ENCODE measurements at regions not wholly inside any gene's neighbourhood (a gene's known extent, or its start where the extent isn't known, plus 50 kb on each side); places are given as distances from the start of the nearest gene placed in this dataset.

- H3K9me3 Mint-ChIP-seq (ENCODE audit: low read depth): peaks cover 2% of the 10 kb centered on the region
Measured at GRCh38 chr4:148831945-148832344, 389.7 kb upstream of the NR3C2 start.

DNA sequence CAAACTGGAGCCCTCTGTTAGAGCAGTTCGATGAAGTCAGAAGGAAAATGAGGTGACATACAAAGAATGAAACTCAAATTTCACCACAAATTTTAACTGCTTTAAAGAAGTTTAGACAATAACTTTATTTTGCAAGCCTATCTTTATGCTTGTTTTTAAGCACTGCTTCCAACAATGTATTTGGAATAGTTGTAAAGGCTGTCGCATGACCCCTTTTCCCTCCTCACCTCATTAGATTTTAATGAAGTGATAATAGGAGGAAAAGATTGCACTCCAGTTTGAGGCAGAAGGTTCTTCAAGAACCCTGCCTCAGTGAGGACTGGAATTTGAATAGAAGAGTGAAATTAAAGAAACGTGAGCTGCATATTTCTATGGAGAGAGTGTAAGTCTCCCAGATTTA is 386.1 kb upstream of the NR3C2 start:
- DNase-seq (no peak), ATAC-seq (no peak)
- Mint-ChIP-seq H3K4me3 (no peak overlapping the region), H3K4me1 (no peaks in the 10 kb centered on the region), H3K27ac (no peak overlapping the region), H3K36me3 (peaks cover 2% of the 10 kb centered on the region), H3K27me3 (no peaks in the 10 kb centered on the region), H3K9me3 (ENCODE audit: low read depth) (no peaks in the 10 kb centered on the region)
- CTCF ChIA-PET: no interaction called here

More at GRCh38 chr4:148831945-148832344, 389.7 kb upstream of the NR3C2 start:
- H3K4me3 Mint-ChIP-seq: no peak overlapping the region
- ATAC-seq: no peak
- H3K4me1 Mint-ChIP-seq: no peaks in the 10 kb centered on the region
- no peak for DNase-seq
- H3K27ac Mint-ChIP-seq: no peak overlapping the region
- CTCF ChIA-PET: no interaction called here
- no peaks in the 10 kb centered on the region for H3K27me3 Mint-ChIP-seq
- H3K36me3 Mint-ChIP-seq: no peaks in the 10 kb centered on the region

GRCh38 chr4:148827781-148828180 is 385.6 kb upstream of the NR3C2 start:
- H3K36me3 Mint-ChIP-seq: peaks cover 2% of the 10 kb centered on the region
- H3K27me3 Mint-ChIP-seq: no peaks in the 10 kb centered on the region
- no peak overlapping the region for H3K27ac Mint-ChIP-seq
- H3K9me3 Mint-ChIP-seq (ENCODE audit: low read depth): no peaks in the 10 kb centered on the region
- DNase-seq (no peak), ATAC-seq (no peak)
- H3K4me3 Mint-ChIP-seq: no peak overlapping the region
- H3K4me1 Mint-ChIP-seq: no peaks in the 10 kb centered on the region
- CTCF ChIA-PET: no interaction called here

DNA sequence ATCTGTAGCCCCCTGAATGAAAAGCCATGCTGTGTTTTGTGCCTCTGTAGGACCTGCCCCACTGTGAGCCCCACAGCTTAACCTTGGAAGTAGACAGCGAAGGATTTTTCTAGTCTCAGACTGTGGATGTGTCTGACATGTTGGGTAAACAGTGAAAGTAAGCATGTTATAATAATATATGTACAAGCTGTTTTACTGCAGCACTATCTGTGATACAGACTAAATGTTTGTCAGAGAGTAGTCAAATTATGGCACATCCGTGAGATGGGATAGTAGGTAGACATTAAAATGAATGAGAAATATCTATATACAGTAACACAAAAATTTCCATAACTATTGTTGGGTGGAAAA is 381.2 kb upstream of the NR3C2 start:
- no peaks in the 10 kb centered on the region for H3K9me3 Mint-ChIP-seq (ENCODE audit: low read depth)
- no peaks in the 10 kb centered on the region for H3K27me3 Mint-ChIP-seq
- CTCF ChIA-PET: no interaction called here
- H3K4me3 Mint-ChIP-seq: no peak overlapping the region
- ATAC-seq (no peak), DNase-seq (no peak)
- H3K27ac Mint-ChIP-seq: no peak overlapping the region
- no peaks in the 10 kb centered on the region for H3K4me1 Mint-ChIP-seq
- peaks cover 2% of the 10 kb centered on the region for H3K36me3 Mint-ChIP-seq

- H3K4me3 Mint-ChIP-seq: no peak overlapping the region
- peaks cover 2% of the 10 kb centered on the region for H3K36me3 Mint-ChIP-seq
Measured at GRCh38 chr4:148822572-148823418, 380.6 kb upstream of the NR3C2 start.

DNA sequence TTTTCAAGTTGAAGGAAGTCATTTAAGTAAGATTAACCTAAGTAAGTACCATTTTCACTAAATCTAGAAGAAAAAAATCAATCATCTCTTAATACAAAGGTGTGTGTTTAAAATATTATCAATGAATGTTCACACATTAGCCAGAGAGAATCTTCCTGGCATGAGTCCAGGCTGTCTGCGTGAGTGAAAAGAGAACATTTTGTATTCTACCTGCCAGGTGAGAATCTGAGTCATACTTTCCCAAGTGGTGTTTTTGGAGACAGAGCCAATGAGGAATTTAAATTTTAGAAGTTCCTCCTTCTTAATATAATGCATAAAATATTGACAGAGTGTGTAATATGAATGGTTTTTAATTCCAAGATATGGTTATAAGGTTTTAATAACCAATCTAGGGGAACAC is 371.8 kb upstream of the NR3C2 start:
- H3K4me1 Mint-ChIP-seq: no peaks in the 10 kb centered on the region

More at GRCh38 chr4:148822572-148823418, 380.6 kb upstream of the NR3C2 start:
- H3K9me3 Mint-ChIP-seq (ENCODE audit: low read depth): no peaks in the 10 kb centered on the region
- DNase-seq (no peak), ATAC-seq (no peak)
- CTCF ChIA-PET: no interaction called here
- H3K4me1 Mint-ChIP-seq: no peaks in the 10 kb centered on the region
- H3K27me3 Mint-ChIP-seq: no peaks in the 10 kb centered on the region
- no peak overlapping the region for H3K27ac Mint-ChIP-seq

GRCh38 chr4:148813289-148813688 is 371.1 kb upstream of the NR3C2 start:
- Mint-ChIP-seq H3K36me3 (no peaks in the 10 kb centered on the region), H3K27ac (no peak overlapping the region), H3K27me3 (no peaks in the 10 kb centered on the region), H3K4me3 (no peak overlapping the region), H3K9me3 (ENCODE audit: low read depth) (no peaks in the 10 kb centered on the region), H3K4me1 (no peaks in the 10 kb centered on the region)
- CTCF ChIA-PET: no interaction called here
- ATAC-seq: no peak
- DNase-seq: no peak

More for the DNA sequence above, 371.8 kb upstream of the NR3C2 start:
- no peak overlapping the region for H3K4me3 Mint-ChIP-seq
- DNase-seq (no peak), ATAC-seq (no peak)
- CTCF ChIA-PET: no interaction called here
- no peak overlapping the region for H3K27ac Mint-ChIP-seq
- H3K9me3 Mint-ChIP-seq (ENCODE audit: low read depth): no peaks in the 10 kb centered on the region
- H3K36me3 Mint-ChIP-seq: no peaks in the 10 kb centered on the region
- no peaks in the 10 kb centered on the region for H3K27me3 Mint-ChIP-seq

GRCh38 chr4:148812101-148812500 is 369.9 kb upstream of the NR3C2 start:
- H3K4me3 Mint-ChIP-seq: no peak overlapping the region
- CTCF ChIA-PET: no interaction called here
- H3K27ac Mint-ChIP-seq: no peak overlapping the region
- no peaks in the 10 kb centered on the region for H3K4me1 Mint-ChIP-seq
- no peak for ATAC-seq
- no peaks in the 10 kb centered on the region for H3K36me3 Mint-ChIP-seq
- no peaks in the 10 kb centered on the region for H3K9me3 Mint-ChIP-seq (ENCODE audit: low read depth)
- H3K27me3 Mint-ChIP-seq: no peaks in the 10 kb centered on the region
- DNase-seq: no peak

DNA sequence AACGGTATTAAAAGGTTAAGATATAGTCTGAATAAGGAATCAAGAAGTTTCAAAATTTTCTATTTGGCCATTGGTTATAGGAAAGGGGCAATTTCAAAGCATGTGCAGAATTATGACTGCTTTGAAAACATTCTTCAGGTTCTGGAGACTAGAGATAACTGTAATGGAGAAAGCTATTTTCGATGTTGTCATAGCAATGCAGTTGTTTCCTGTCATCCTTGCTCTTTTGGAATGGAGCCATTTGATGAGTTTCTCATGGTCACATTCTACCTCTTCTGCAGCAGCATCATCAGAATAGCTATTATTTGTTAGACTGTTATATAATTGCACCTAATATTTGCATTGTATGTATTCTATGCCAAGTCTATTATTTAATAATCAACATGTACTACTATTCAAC is 368.2 kb upstream of the NR3C2 start:
- no peak for ATAC-seq
- CTCF ChIA-PET: no interaction called here

DNA sequence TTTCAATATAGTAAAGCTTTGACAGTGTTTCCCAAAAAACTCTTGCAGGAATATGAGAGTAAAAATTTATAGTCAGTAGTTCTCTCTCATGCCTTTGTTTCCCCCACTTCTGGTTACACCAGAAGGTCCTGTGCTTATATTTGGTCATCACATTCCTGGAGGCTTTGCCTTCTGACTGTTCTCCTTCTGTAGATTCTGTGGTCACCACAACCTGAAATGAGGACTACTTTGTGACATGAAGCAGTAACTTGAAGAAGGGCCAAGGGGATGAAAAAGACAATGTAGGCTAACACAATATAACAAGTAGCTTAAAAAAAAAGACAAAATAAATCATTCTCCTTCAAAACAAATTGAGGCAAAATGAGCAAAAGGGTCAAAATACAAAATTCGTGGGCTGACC is 366.2 kb upstream of the NR3C2 start:
- no peaks in the 10 kb centered on the region for H3K9me3 Mint-ChIP-seq (ENCODE audit: low read depth)
- DNase-seq: no peak
- ATAC-seq: no peak
- no peaks in the 10 kb centered on the region for H3K27me3 Mint-ChIP-seq
- H3K36me3 Mint-ChIP-seq: no peaks in the 10 kb centered on the region
- CTCF ChIA-PET: no interaction called here
- no peaks in the 10 kb centered on the region for H3K4me1 Mint-ChIP-seq
- H3K27ac Mint-ChIP-seq: no peak overlapping the region
- no peak overlapping the region for H3K4me3 Mint-ChIP-seq

More for the DNA sequence above, 368.2 kb upstream of the NR3C2 start:
- no peaks in the 10 kb centered on the region for H3K9me3 Mint-ChIP-seq (ENCODE audit: low read depth)
- no peaks in the 10 kb centered on the region for H3K4me1 Mint-ChIP-seq
- DNase-seq: no peak
- no peak overlapping the region for H3K4me3 Mint-ChIP-seq
- no peaks in the 10 kb centered on the region for H3K27me3 Mint-ChIP-seq
- no peaks in the 10 kb centered on the region for H3K36me3 Mint-ChIP-seq
- H3K27ac Mint-ChIP-seq: no peak overlapping the region

- no peaks in the 10 kb centered on the region for H3K4me1 Mint-ChIP-seq
- H3K9me3 Mint-ChIP-seq (ENCODE audit: low read depth): no peaks in the 10 kb centered on the region
- ATAC-seq (no peak), DNase-seq (no peak)
- H3K36me3 Mint-ChIP-seq: no peaks in the 10 kb centered on the region
- CTCF ChIA-PET: no interaction called here
- no peak overlapping the region for H3K4me3 Mint-ChIP-seq
- no peaks in the 10 kb centered on the region for H3K27me3 Mint-ChIP-seq
- no peak overlapping the region for H3K27ac Mint-ChIP-seq
Measured at GRCh38 chr4:148800940-148801339, 358.7 kb upstream of the NR3C2 start.

GRCh38 chr4:148800336-148800885 is 358.2 kb upstream of the NR3C2 start:
- Mint-ChIP-seq H3K4me1 (no peaks in the 10 kb centered on the region), H3K4me3 (no peak overlapping the region), H3K9me3 (ENCODE audit: low read depth) (no peaks in the 10 kb centered on the region), H3K36me3 (no peaks in the 10 kb centered on the region), H3K27ac (no peak overlapping the region), H3K27me3 (no peaks in the 10 kb centered on the region)
- DNase-seq (no peak), ATAC-seq (no peak)
- CTCF ChIA-PET: no interaction called here

DNA sequence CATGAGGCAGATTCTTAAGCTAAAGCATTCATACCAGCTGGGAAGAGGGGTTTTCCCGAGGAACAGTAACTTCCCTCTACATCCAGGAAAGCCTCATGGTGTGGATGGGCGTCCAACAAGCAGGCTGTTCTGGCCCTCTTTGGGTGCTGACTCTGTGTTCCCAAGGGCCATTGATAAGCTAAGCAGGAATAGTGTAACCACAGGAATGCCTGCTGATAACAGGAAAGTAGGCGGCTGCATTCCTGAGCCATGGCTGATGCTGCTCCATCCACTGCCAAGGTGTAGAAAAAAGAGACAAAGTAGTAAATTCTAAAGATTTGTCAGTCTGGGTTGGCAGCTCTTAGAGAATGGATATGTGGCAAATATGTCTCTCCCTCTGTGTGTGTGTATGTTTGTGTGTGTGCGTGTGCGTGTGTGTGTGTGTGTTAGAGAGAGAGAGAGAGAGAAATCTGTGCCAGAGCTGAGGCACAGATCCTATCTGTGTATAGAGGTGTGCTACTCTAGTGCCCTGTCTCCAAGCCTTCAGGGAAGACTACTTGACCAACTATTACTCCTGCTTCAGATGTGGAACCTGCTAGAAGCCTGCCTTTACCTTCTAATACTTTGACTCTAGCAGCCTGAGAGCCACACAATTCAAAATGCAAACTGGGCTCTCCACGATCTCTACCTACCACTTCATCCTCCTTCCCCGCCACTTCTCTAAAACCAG is 353.1 kb upstream of the NR3C2 start:
- ATAC-seq (no peak), DNase-seq (no peak)
- Mint-ChIP-seq H3K9me3 (ENCODE audit: low read depth) (peaks cover under 1% of the 10 kb centered on the region), H3K27me3 (no peaks in the 10 kb centered on the region), H3K4me1 (no peaks in the 10 kb centered on the region), H3K27ac (no peak overlapping the region), H3K36me3 (no peaks in the 10 kb centered on the region), H3K4me3 (no peak overlapping the region)
- CTCF ChIA-PET: interaction anchor here (0.5 kb wide), 1 partner anchor 1039 kb away, joined by 3 read pairs; no protein-coding TSS in a partner anchor

DNA sequence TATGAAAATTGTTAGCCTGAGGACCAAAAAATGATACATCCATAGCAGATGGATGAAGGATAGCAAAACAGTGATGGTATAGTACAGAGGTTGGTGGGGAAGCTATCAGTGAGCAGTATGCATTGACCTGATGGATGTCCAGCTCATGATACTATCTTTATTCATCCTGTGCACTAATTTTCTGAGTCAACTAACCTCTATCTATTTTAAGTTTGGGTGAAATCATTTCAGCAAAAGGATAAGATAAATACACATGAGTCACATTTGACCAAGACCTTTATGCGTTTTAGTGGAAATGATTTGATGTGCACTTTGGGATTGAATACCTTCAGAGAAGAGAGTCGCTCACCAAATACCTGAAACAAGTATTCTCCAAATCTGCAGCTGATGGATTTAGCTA is 351.0 kb upstream of the NR3C2 start:
- H3K27me3 Mint-ChIP-seq: no peaks in the 10 kb centered on the region
- no peak for ATAC-seq
- no peak overlapping the region for H3K4me3 Mint-ChIP-seq
- H3K36me3 Mint-ChIP-seq: no peaks in the 10 kb centered on the region
- H3K4me1 Mint-ChIP-seq: no peaks in the 10 kb centered on the region
- H3K9me3 Mint-ChIP-seq (ENCODE audit: low read depth): peaks cover 1% of the 10 kb centered on the region
- CTCF ChIA-PET: no interaction called here
- no peak for DNase-seq
- H3K27ac Mint-ChIP-seq: no peak overlapping the region

Data from activated CD8-positive, alpha-beta memory T cell treated with anti-CD3 and anti-CD28 coated beads, Interleukin-2, amount 10 ng/mL, durations not matched to agents 7 days and 5 days (primary cell).